ENCODE measurements at regions not wholly inside any gene's neighbourhood (a gene's known extent, or its start where the extent isn't known, plus 50 kb on each side); places are given as distances from the start of the nearest gene placed in this dataset.

DNA sequence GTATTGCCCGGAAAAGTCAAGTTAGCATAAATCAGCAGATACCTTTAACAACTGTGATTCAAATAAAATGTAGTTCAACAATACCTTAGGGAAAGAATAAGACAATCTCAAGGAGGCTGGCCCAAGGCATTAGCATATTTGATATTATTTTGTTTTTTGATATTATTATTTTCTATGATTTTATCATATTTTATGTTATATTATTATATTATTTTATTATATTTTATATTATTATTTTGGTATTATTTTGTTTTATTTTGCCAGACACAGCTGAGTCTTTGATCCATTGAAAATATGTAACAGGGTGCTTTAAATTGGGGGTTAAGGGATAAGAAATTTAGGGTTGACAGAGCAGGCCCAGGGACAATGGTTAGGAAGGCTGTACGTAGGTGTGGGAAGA lies 607.9 kb upstream of the USP15 start:
- in situ Hi-C loops (cut with MboI; ENCODE audit: low pct_unique_long_range_greater_than_20kb, low sequenced_read_pairs) = no loop called here
- no peak for DNase-seq

- in situ Hi-C loops (cut with MboI; ENCODE audit: low pct_unique_long_range_greater_than_20kb, low sequenced_read_pairs) = no loop called here
- DNase-seq = peak; percentile 7
Measured at GRCh38 chr12:61654698-61655097, 605.5 kb upstream of the USP15 start.

DNA sequence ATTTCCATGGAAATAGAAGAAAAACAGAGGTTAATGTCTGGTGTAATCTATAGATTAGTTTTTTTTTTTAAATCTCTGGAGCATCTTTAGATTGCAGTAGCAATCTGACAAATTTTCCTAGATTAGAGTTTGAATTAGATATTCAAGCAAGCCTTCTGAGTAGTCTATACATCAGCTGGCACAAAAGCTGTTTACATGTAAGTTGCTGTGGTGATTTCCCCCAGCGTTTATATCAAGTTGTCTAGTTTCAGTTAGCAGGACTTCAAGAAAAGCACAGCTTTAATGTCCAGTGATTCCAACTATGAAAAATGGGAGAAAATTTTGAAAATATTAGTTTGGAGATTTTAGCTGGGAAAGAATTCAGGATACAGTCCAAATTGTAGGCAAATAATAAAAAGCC lies 605.0 kb upstream of the USP15 start:
- in situ Hi-C loops (cut with MboI; ENCODE audit: low pct_unique_long_range_greater_than_20kb, low sequenced_read_pairs) = no loop called here
- DNase-seq = no peak

- in situ Hi-C loops (cut with MboI; ENCODE audit: low pct_unique_long_range_greater_than_20kb, low sequenced_read_pairs) = no loop called here
- DNase-seq = no peak
Measured at GRCh38 chr12:61667676-61668075, 592.5 kb upstream of the USP15 start.

- in situ Hi-C loops (cut with MboI; ENCODE audit: low pct_unique_long_range_greater_than_20kb, low sequenced_read_pairs) = no loop called here
- no peak for DNase-seq
Measured at GRCh38 chr12:61676520-61676919, 583.7 kb upstream of the USP15 start.

DNA sequence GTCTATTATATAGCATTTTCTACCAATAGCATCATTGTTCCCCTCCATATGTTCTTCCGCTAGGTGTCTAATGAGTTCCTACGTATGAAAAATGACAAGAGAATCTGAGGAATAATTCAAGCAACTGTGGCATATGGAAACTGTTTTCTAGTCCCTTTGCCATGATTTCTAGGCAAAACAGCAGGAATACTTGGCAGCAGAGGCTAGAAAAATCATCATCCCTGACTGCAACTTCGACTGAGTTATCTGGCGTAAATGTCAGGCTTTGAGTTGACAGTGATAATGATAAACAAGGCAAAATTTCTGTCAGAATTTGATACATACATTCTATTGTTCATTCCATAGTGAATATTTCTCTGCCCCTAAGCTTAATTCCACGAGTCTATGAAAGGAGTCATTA lies 572.8 kb upstream of the USP15 start:
- DNase-seq = no peak

DNA sequence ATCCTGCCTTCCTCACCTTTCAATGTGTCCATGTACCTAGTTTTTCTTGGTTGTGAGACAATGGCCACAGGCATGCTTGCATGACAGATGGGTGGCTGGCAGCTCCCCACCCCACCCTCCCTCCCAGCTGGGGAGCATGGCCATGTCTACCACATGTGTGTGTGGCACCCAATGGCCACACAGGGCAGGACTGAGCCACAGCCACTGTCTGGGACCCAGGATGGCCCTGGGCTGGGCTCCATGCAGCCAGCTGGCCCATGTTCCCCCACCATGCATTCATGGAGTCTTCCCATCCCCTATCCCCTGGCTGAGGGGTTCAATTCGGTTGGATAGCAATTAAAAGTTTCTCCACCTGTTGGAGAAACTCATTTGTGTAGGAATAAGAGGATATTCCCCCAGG lies 566.0 kb upstream of the USP15 start:
- DNase-seq = no peak
- in situ Hi-C loops (cut with MboI; ENCODE audit: low pct_unique_long_range_greater_than_20kb, low sequenced_read_pairs) = no loop called here

More for the DNA sequence above, 572.8 kb upstream of the USP15 start:
- in situ Hi-C loops (cut with MboI; ENCODE audit: low pct_unique_long_range_greater_than_20kb, low sequenced_read_pairs) = no loop called here

DNA sequence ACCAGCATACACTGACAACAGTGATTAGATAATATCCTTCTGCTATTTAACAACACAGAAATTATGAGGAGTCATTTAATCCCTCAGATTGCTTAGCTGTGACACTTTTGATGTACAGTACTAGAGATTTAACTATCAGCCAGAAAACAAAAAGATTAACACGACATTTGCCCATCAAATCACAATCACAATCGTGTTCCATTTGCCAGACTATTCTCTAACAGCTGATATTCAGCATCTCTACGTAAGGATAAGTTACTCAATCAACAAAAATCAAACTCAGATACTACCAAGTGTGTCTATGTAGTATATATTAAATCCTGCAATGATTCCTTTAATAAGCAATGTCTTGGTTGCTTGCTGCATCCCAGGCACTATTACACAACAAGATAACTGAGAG lies 558.7 kb upstream of the USP15 start:
- in situ Hi-C loops (cut with MboI; ENCODE audit: low pct_unique_long_range_greater_than_20kb, low sequenced_read_pairs) = no loop called here
- DNase-seq = no peak

- DNase-seq = no peak
- in situ Hi-C loops (cut with MboI; ENCODE audit: low pct_unique_long_range_greater_than_20kb, low sequenced_read_pairs) = no loop called here
Measured at GRCh38 chr12:61706783-61707182, 553.4 kb upstream of the USP15 start.

GRCh38 chr12:61713121-61713520 lies 547.1 kb upstream of the USP15 start:
- in situ Hi-C loops (cut with MboI; ENCODE audit: low pct_unique_long_range_greater_than_20kb, low sequenced_read_pairs) = no loop called here
- peak; percentile 58 for DNase-seq

- in situ Hi-C loops (cut with MboI; ENCODE audit: low pct_unique_long_range_greater_than_20kb, low sequenced_read_pairs) = no loop called here
- no peak for DNase-seq
Measured at GRCh38 chr12:61717986-61718385, 542.2 kb upstream of the USP15 start.

DNA sequence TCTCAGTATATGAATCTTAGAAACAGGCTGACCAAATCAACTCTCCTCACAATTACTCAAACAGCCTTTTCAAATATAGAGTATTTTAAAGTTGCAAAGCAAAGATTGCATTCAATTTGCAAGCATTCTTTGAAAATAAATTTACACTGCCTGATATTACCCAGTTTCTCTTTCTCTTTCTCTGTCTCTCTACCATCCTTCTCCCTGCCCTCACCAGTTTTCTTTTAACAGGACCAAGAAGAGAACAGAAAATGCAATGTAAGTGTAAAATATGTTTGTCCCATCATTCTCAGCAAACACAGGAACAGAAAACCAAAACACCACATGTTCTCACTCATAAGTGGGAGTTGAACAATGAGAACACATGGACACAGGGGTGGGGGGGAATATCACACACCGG lies 520.3 kb upstream of the USP15 start:
- DNase-seq = no peak
- in situ Hi-C loops (cut with MboI; ENCODE audit: low pct_unique_long_range_greater_than_20kb, low sequenced_read_pairs) = no loop called here

DNA sequence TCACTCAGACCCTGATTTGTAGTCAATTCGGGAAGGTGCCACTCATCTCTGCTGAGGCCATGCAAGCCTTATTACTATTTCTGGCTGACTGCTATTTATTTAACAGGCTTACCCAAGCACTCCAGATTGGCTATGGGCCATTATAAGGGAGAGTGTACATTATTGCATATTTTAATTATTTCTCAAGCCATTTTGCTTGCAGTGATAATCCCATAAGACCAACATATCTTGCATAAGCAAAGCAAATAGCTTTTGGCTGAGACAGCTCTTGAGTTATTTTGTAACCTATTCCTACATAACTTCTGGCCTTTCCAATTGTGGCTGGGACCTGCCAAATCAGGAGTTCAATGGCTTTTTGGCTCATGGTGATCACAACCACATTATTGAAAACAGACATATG lies 509.6 kb upstream of the USP15 start:
- no peak for DNase-seq
- in situ Hi-C loops (cut with MboI; ENCODE audit: low pct_unique_long_range_greater_than_20kb, low sequenced_read_pairs) = no loop called here

GRCh38 chr12:61754214-61754613 lies 506.0 kb upstream of the USP15 start:
- no peak for DNase-seq
- in situ Hi-C loops (cut with MboI; ENCODE audit: low pct_unique_long_range_greater_than_20kb, low sequenced_read_pairs) = no loop called here

DNA sequence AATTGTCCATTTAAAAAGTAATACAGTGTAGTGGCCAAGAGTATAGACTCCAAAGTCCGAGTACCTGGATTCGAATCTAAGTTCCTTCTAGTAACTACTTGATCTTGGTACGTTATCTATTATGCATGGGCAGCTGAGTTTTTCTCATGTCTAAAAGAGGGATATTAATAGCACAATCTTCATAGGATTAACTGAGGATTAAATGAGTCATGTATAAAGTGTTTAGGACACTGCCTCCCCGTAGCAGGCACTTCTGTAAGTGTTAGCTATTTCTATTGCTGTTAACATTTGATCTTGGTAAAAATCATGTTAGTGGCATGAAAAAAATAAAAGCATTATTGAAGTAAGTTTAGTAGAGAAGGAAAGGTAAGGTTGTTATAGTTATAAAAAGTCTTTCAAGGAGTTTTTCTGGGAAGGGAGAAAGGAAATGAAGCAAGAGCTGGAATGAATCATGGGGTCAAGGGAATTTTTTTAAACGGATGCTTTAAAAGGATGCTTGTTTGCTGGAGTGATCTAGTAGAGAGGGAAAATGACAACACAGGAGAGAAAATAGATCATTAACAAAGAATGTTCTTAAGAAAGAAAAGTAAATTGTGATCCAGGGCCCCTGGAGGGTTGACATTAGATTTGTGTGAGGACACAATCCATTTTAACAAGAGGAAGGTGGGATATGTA lies 502.2 kb upstream of the USP15 start:
- in situ Hi-C loops (cut with MboI; ENCODE audit: low pct_unique_long_range_greater_than_20kb, low sequenced_read_pairs) = no loop called here
- no peak for DNase-seq

- DNase-seq = no peak
- in situ Hi-C loops (cut with MboI; ENCODE audit: low pct_unique_long_range_greater_than_20kb, low sequenced_read_pairs) = no loop called here
Measured at GRCh38 chr12:61758661-61759060, 501.5 kb upstream of the USP15 start.

GRCh38 chr12:61765926-61766325 lies 494.3 kb upstream of the USP15 start:
- no peak for DNase-seq
- in situ Hi-C loops (cut with MboI; ENCODE audit: low pct_unique_long_range_greater_than_20kb, low sequenced_read_pairs) = no loop called here

DNA sequence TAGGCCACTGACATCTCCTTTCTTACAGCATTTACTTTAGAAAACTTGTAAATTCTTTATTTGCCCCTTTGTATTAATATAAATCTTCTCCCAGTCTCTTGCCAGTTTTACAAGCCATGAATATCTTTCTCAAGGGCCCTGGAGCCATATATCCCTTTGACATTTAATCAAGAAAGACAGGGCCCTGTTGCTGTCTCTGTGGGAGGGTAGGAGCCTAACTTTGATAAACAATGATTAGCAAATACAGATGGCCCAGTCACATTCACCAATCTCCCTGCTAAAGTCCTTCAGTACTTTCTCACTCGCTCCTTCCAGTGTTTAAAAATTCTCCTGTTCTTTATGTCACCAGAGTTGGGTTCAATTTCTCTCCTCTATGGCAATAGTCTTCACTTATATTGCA lies 479.8 kb upstream of the USP15 start:
- in situ Hi-C loops (cut with MboI; ENCODE audit: low pct_unique_long_range_greater_than_20kb, low sequenced_read_pairs) = no loop called here
- DNase-seq = no peak

- DNase-seq = no peak
- in situ Hi-C loops (cut with MboI; ENCODE audit: low pct_unique_long_range_greater_than_20kb, low sequenced_read_pairs) = no loop called here
Measured at GRCh38 chr12:61781021-61781581, 479.1 kb upstream of the USP15 start.

GRCh38 chr12:61796846-61797245 lies 463.4 kb upstream of the USP15 start:
- in situ Hi-C loops (cut with MboI; ENCODE audit: low pct_unique_long_range_greater_than_20kb, low sequenced_read_pairs) = no loop called here
- no peak for DNase-seq

DNA sequence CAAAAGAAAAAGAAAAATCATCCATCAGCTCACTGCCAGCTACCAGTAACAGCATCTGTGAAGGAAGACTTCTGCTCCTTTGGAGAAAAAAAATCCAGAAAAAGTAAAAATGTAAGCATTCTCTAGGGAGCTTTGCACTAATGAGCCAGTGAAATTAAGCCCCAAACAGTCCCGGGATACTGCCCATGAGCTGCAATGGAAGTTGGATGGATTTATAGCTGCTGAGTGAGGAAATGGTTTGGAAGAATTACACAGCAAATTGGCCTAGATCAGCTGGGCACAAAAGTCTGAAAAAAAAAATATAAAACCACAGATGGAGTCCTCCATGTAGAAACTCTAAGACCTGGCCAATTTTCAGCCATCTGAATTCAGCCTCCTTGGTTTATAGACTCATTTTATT lies 462.9 kb upstream of the USP15 start:
- in situ Hi-C loops (cut with MboI; ENCODE audit: low pct_unique_long_range_greater_than_20kb, low sequenced_read_pairs) = no loop called here
- no peak for DNase-seq
